HG02588 (cell line): ENCODE measurements at regions not wholly inside any gene's neighbourhood (a gene's known extent, or its start where the extent isn't known, plus 50 kb on each side); places are given as distances from the start of the nearest gene placed in this dataset.

Experiments used
- ATAC-seq: cut with Tn5 transposase; IDR thresholded peaks from one replicate; pipeline ENCODE4 v1.9.1; 2021; ENCODE audit warnings: mild to moderate bottlenecking, moderate library complexity; ENCODE audit not compliant: unreplicated experiment

DNA sequence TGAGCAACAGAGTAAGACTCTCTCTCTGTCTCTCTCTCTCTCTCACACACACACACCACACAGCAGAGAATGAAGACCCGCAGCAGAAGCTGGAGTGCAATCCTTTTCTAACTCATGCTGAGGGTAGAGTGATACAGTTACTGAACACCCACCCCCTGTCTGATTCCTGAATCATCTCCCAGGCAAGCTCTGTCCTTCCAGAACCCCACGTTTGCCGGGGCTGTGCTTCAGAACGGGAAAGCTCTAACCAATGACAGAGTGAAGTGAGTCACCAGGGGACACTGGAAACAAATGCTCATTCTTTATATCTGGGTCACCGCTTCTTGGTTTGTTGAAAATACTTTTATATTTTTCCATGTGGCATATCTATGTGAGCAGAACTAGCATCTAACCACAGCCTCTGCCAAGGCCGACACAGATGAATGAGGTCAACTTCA lies 553.7 kb upstream of the AMELY start:
- ATAC-seq, result no peak

DNA sequence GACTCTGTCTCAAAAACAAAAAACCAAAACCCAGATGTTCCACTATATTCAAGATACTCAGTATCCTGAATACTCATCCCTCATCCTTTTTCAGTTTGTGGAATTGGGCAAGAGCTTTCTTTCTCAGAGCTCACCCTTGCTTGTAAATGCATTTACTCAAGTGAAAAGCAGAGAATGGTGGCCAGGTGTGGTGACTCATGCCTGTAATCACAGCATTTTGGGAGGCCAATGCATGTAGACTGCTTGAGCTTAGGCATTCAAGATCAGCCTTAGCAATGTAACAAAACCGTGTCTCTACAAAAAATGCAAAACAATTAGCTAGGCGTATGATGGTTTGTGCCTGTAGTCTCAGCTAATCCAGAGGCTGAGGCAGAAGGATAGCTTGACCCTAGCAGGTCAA lies 553.2 kb upstream of the AMELY start:
- ATAC-seq, result no peak

DNA sequence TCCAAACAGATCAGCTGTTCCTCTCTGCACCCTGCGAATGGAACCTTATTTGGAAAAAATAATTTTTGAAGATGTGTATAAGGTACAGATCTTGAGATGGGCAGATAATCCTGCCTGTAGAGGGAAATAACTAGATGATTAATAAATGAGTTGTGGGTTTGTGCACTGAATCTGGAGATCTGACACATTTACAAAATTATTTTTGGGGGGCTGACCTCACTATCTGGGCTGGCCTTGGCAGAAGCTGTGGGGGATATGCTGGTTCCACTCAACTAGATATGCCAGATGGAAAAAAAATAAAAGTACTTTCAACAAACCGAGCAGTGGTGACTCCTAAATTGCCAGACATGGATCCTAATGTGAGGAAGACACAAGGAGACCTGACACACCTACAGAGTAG lies 552.2 kb upstream of the AMELY start:
- no peak for ATAC-seq

DNA sequence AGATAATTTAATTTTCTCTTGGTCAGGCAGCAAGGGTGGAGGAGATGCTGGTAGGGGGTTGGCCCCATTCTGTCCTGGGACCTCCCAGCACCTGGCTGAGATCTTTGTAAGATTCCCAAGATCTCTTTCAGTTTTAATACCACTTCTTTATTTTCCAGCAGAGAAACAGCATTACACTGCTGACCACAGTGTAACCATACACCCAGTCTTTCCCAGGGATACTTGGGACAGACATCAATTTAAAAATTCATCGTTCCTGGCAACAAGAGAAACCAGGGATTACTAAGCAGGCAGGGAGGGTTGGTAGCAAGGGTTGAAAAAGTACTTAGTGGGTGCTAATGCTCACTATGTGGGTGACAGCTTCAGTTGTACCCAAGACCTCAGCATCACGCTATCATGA lies 551.6 kb upstream of the AMELY start:
- no peak for ATAC-seq

DNA sequence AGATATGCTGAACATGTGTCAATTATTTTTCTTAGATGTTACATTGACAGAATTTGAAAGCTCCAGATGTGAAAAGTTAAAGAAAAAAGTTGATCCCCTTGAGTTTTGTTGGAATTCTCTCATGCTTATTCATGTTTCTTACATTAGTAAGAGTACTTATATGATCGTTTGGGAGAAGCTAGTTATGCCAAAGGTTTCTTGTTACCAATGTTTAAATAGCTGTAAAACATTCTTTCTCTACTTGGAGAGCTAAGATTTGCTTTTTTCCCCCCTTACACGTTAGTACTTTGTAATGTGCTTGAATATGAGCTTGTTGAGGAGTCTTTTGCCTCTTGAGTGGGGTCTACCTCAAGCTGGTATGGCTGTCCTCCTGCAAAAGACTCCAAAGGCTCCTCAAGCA lies 551.1 kb upstream of the AMELY start:
- ATAC-seq, result no peak

DNA sequence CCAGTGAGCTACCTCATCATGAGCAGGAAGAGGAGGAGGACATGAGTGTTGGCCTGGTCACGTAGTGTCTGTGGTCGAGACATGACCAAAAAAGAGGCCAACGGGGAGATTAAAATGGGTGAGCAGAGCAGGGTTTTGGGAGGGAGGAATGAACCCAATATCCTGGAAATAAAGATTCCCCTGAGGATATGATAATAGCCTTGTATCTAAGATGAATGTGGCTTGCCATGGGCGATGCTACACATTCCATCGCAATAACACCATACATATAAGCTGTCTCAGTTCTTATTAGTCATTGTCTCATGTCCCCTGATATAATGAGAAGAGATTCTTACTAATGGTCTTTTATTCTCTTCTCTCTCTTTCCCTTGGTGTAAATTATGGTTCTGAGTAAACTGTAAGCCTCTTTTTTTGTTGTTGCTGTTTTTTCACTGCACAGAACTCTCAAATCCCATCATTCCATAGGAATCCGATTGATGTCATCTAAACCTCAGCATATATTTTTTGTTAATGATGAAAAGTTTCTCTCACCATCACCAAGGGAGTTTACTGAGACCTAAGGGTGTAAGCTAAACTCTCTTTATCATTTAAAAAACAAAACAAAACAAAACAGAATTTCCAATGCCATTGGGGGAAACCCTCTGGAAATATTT lies 550.4 kb upstream of the AMELY start:
- no peak for ATAC-seq

DNA sequence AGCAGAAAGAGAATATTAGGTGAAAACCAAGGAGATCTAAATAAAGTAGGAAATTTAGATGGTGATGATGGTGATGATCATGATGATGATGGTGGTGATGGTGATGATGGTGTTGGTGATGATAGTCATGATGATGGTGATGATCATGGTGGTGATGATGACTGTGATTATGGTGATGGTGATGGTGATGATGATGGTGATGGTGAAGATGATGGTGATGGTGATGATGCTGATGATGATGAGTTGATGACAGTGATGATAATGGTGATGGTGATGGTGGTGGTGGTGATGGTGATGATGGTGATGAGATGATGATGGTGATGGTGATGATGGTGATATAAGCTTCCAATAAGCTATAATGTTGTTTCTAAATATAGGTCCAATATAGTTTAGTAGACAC lies 548.2 kb upstream of the AMELY start:
- no peak for ATAC-seq

DNA sequence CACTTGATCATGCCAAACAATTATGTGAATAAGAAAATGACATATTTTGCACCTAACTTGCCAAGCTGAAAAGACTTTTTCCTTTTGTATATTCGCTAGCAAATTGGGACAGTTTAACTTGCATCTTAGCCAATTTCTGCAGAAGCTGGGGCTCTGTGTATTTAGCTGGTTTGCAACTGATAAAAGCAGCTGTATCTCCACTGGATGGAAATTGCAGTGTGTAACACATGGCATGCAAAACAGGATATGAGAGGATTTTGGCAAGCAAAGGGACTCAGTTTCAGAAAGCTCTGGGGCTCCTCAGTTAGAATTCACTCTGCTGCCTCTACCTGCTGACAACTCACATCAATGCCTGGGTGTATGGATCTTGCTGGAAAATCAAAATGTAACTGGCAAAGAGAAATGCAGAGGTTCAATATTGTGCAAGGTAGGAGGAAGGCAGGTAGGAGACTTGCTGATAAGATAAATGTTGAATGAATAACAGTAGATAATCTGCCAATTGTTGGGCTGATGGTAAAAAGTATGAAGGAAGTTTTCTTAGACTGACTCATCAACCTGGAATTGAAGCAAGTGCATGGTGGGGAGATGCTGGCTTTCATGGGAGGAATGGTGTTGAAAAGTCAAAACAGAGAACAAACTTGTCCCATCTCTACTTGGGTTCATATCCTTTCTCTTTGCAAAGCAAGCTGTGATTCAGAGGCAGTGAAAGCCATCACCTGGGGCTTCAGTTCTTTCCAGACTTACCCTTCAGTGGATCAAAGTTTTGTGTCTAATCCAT lies 546.9 kb upstream of the AMELY start:
- ATAC-seq, result no peak

DNA sequence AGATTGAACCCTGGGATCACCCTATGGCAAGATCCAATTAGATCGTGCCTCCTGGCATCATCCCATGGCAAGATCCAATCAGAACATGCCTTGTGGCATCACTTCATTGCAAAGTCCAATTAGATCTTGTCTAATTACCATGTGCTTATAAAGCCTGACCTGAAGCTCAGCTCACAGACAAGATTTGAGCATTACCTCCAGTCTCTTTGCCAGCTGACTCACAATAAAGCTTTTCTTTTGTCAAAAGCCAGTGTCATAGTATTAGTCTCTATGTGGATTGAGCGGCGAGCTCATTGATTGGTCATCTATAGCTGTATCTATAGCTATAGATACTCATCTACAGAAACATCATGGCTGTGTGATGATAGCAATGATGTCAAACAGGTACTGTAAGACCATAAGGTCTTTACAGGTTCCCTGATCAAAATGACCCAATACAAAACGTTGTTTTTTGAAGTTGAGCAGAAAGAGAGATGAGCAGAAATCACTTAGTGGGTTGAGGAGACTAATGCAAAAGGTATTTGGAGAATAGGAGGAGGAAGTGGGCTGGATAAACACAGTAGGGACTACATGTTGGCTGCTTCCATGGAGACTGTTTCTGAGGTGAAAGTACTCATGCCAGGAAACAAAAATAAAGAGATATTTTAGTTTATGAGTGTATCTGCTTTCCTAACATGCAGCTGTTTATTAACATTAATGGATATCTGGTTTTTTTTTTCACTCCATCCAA lies 545.9 kb upstream of the AMELY start:
- no peak for ATAC-seq

DNA sequence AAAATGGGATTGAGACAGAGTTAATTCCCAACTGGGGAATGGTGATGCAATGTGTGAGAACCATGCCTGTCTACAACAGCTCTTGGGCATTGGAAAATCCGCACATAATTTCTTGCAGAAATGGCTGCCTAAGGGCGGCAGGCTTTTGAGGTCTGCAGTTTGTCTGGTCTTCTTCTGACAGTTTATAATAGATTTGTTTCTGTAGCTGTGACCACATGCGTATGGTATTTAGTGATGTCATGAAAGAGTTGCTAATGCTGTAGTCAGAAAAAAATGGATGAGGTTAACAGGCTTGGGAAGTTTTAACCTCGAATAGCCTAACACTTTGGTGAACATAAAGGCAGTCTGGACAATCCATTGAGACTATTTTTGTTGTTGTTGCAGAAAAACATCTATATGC lies 544.1 kb upstream of the AMELY start:
- ATAC-seq, result no peak

DNA sequence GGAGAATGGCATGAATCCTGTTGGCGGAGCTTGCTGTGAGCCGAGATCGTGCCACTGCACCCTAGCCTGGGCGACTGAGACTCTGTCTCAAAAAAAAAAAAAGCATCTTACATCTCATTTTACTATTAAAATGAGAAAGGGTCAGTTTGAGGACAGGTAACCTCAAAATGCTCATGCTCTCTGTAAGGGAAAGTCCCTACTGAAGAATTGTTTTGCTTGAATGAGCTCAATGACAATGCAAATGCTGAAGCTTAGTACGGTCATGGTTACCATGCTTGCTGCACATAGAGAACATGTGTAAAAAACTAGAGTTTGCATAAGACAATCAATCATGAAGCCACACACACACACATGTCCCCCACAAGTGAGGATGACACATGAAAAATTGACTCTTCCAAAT lies 541.8 kb upstream of the AMELY start:
- ATAC-seq, result peak; percentile 78

DNA sequence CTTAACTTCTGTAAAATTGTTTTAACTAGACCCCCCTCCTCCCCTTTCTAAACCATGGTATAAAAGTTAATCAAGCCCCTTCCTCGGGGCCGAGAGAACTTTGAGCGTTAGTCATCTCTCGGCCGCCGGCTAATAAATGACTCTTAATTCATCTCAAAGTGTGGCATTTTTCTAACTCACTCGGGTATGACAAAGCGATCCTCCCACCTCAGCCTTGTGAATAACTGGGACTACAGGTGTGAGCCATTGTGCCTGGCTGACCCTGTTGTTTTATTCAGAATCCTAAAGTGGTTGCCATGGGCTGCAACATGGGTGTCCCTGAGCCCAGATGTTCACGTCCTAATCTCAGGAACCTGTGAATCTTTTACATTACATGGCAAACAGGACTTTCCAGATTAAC lies 540.7 kb upstream of the AMELY start:
- ATAC-seq, result no peak

DNA sequence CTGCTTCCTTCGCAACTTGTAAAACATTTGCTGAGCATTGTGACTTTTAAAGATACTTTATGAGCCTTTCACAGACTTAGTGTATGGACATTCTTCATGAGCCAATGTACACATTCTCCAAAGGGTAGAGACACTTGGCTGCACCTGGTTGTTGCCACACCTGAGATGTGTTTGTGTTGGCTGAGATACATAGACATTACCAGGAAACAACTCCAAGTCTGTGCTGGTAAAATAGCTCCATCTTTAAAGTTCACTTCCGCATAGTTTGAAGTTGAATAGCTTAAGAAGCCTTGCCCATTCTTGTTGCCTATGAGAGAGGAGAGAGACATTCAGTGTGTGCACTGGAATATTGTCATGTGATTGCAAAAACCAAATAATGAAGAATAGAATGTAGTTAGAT lies 538.3 kb upstream of the AMELY start:
- ATAC-seq, result no peak

DNA sequence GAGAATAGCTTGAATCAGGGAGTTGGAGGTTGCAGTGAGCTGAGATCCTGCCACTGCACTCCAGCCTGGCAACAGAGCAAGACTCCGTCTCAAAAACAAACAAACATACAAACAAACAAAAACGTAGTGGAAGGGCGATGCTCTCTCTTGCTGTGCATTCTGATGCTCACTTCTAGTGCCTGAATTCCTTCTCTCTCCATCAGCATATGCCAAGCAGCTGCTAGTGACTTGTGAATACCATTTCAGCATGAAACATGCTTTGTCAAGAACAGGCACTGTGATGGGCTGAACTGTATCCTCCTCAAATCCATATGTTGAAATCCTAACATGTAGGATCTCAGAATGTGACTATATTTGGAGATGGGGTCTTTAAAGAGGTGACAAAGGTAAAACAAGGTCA lies 537.1 kb upstream of the AMELY start:
- no peak for ATAC-seq

DNA sequence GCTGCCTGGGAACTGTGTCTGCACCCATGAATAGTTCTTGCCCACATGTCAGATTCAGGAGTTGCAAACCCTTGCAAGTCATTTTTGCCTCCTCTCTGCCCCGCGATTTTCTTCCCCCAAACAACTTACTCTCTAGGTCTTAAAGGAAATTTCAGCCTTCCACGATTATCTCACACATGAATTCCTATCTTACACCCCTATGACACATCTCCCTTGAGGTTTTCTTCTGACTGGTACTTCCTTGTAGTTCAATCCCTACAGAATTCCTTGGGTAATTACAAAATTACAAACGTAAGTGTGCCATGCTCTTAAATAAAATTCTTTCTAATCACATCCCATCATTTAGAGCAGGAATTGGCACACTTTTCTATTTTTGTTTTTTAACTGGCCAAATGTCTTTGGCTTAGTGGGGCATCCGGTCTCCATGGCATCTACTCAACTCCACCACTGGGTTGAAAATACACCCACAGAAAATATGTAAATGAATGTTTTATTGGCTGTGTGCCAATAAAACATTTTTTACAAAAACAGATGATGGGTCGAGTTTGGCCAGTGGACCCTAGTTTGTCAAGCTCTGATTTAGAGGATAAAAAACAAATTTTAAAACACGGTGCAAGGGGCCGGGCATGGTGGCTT lies 536.4 kb upstream of the AMELY start:
- no peak for ATAC-seq

DNA sequence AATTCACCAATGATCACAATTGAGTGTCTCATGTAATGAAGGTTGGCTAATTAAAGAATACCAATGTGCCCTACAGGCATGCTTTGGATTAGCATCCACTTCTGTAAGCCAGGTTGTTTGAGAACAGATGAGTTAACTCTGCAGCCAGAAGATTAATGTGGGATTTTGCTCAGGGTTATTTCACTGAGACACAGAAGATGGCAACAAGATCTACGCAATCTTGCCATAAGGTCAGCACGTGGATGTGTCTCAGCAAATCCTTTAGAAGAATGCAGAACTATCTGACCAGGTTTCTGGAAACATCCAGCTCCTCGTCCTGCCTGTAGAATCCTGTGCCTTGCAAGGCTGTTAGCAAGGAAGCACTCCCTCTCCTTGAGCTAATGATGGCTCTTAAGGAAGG lies 532.6 kb upstream of the AMELY start:
- no peak for ATAC-seq

DNA sequence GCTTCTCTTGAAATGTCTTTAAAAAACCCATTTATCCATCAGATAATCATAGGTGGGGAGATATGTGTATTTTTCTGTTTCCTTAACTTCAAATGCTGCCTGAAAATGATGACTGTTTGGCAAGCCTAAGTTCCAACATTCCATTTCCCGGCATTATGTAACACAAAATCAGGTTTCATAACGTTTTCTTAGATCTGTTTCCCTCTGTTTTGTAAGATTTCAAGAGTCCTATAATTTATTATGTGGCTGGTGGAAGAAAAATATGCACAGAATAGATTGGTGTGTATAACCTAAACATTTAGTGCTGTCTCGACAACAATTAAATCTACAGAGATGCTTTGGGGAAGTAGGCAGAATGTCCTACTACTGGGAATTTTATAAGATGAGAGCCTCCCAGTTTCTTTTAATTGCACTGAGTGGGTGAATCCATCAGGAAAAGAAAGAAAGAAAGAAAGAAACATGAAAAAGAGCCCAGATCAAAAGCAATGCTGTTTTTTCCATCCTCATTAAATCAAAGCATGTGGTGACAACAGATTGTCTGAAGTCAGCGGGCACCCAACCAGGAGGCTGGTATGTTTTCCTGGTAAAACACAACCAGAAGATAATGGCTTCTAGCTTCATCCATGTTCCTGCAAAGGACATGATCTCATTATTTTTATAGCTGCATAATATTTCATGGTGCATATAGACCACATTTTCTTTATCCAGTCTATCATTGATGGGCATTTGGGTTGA lies 529.4 kb upstream of the AMELY start:
- no peak for ATAC-seq

DNA sequence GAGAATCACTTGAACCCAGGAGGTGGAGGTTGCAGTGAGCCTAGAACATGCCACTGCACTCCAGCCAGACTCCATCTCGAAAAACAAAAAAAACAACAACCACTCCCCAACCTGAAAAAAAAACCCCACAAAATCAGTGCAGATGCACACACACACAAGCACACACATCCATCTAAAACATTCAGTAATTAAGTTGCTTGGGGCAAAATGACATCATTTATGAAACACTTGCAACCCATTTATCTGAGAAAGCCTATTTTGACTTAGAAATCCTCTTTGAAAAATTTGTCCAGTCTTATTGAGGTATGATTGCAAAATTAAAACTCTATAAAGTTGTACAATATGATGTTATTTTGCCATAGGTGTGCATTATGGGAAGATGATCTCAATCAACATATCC lies 525.5 kb upstream of the AMELY start:
- ATAC-seq, result no peak

DNA sequence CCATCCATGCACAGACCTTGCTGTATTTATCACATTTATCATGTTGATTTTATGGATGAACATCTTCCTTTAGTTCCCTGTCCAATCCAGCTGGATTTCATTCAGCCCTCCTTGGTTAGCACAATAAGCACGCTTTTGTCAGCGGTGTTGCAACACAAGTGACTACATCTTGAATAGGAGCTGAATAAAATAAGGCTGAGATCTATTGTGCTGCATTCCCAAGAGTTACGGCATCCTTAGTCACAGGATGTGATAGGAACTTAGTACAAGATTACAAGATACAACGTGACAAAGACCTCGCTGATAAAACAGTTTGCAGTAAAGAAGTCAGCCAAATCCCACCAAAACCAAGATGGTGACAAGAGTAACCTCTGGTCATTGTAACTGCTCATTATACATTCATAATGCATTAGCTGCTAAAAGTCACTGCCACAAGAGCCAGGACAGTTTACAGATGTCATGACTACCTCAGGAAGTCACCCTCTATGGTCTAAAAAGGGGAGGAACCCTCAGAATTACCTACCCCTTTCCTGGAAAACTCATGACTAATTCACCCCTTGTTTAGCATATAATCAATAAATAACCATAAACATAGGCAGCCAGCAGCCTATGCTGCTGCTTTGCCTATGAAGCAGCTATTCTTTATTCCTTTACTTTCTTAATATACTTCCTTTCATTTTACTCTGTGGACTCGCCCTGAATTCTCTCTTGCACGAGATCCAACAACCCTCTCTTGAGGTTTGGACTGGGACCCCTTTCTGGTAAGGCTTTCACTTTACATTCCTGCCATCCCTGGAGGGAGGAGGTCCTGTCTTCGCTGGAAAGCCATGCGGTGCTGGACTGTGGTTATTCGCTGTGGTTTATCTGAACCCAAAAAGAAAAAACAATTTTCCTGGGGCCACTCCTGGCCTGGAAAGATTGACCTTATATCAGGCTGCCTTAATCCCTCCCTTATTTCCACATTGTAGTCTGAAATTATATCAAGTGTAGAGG lies 522.6 kb upstream of the AMELY start:
- ATAC-seq, result no peak

DNA sequence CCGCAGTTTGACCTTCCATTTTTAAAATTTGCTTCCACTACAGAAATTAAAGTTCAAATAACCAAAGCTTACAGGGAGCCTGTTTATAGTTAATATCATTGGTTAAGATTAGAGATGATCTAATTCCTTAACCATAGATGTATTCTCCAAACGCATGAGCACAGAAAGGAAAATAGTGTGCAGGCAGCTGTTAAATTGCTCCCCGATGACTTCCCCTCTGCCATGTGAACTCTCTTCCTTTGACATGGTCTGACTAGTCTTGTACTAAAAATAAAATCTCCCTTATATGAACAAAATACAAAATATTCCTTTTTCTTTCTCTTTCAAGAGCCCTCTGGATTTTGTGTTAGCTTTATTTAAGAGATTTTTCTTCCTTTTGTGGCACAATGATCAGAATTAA lies 507.6 kb upstream of the AMELY start:
- ATAC-seq, result no peak
